ENCODE measurements at regions not wholly inside any gene's neighbourhood (a gene's known extent, or its start where the extent isn't known, plus 50 kb on each side); places are given as distances from the start of the nearest gene placed in this dataset.

DNA sequence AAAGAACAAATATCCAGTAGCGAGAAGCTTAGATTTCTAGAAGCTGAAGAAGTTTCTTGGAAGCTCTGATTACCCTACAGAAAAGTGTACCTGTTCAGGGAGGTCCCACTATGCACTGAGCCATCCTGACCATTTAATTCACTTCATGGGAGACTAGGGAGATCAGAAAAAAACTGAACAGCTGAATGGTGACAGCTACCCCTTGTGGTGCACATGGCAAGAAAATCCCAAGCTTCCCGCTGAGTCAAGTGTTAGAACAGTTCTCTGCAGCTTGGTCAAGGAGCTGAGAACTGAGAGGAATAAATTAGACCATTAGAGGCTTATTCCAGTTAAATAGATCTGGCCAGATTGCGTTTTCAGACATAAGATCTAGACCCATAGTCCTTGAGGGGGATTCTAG lies 197.2 kb upstream of the VEPH1 start:
- no peak for DNase-seq

GRCh38 chr3:157695586-157695985 lies 192.4 kb upstream of the VEPH1 start:
- no peak for DNase-seq

- no peak for DNase-seq
Observed at GRCh38 chr3:157695103-157695502, 191.9 kb upstream of the VEPH1 start.

DNA sequence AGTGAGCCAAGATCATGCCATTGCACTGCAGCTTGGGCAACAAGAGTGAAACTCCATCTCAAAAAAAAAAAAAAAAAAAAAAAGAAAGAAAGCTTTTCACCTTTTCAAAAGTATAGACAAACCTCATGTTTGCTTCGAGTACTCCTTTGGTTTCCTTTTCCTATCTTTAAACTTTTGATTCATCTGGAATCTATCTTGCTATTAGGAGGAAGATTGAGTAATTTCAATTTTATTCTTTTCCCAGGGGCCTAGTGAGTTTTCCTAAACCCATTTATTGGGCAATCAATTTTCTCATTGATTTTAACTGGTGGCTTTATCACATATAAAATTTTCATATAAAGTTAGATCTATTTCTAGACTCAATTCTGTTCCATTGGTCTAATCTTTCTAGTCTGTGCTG lies 190.5 kb upstream of the VEPH1 start:
- no peak for DNase-seq

GRCh38 chr3:157692468-157692867 lies 189.3 kb upstream of the VEPH1 start:
- DNase-seq = no peak

DNA sequence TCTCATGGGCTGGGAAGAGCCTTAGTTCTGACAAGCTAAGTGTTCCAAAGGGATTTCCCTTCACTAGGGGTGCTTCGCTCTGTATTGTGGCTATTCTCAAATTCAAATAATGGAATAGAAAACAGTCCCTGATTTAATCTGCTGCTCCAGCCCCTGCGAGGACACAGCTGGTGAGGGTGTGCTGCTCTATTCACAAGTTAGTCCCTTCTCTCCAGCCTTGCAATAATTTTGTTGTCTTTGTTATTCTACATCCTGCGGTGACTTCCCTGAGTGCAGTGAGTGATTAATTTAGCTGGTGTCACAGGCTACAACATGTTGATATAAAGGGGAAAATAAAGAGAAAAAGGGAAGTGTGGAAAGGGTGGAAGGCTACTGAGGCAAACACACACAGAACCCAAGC lies 180.5 kb upstream of the VEPH1 start:
- no peak for DNase-seq

DNA sequence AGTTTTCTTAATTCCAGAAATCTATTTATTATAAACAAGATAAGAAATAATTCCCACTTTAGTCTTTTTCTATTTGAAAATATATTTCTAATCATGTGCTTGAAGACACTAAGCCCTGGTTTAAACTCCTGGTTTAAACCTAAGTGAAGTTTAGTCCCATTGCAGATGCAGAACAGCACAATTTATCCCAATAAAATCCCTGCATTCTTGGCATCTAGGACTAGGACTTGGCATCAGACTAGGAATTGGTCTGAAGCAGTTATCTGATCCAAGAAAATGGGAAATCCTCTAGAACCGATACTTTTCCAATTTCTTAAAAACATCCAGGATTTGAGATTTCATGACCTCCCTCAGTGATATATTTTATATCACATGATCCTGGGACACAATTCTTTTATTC lies 168.8 kb upstream of the VEPH1 start:
- no peak for DNase-seq

DNA sequence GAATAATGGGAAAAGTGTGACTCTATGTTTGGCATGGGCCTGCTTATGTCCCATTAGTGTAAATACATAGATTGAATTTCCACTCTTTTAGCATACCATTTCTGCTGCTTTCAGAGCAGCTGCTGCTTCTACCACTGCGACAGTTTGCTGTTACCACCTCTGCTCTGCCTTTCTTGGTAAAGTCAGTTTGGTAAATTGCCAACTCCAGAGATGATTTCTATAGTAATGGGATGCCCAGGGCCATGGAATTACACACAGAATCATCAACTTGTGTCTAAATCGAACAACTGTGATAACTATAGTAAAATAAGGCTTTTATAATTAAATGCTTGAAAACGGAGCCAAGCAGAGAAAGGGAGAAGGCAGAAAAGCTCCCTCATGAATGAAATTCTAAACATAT lies 168.4 kb upstream of the VEPH1 start:
- no peak for DNase-seq

GRCh38 chr3:157669416-157669815 lies 166.2 kb upstream of the VEPH1 start:
- DNase-seq = no peak

- DNase-seq = no peak
Observed at GRCh38 chr3:157667493-157667892, 164.3 kb upstream of the VEPH1 start.

DNA sequence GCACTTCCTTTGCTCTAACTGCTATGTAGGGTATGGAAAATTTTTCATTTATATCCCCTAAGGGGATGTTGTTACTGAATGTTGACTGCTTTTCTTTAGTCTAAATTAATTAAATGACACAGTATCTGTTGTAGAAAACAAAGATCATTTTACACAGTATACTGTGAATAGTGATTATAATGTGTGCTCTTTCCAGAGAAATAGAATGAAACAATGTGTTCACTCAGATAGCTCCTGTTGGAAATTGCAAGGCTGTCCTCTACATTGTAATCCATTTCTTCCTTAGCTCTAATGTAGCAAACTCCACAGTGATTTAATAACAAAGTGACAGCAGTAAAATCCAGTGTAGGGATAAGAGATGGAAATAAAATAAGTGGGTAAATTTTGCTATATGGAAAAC lies 159.0 kb upstream of the VEPH1 start:
- no peak for DNase-seq

DNA sequence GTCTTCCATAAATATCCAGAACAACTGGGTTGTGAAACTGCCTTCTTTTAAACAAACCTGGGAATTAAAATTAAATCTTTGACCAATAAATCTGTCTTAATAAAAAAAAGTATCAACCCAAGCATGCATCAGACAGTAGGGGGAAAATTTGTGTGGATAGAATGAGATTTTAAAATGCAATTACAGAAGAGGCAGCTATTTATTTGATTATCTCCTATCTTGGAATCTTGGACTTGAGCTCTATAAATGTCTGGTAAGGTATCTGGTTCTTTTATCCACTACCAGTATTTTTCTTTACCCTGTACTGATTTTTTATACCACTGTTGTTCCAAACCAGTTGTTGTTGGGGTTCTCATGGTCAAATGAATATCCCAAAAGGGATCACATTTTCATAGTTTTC lies 157.6 kb upstream of the VEPH1 start:
- no peak for DNase-seq

GRCh38 chr3:157652366-157652765 lies 149.2 kb upstream of the VEPH1 start:
- DNase-seq = no peak

DNA sequence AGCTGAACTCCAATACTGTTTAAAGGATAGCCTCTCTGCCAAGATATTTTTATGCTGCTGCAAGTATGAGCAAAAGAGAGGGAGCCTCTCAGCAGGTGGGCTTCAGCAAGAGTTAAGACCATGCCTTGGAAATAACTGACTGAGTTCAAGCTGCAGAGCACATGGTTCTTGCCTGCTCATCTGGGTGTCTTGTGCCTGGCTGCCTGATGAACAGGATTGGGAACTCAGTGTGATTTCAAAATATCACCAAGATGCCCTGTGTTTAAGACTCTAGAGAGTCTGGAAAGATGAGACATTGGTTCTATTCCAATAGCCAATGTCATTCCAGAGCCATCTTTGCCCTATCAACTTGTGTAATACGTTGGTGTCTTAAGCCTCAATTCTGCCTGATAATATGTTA lies 147.5 kb upstream of the VEPH1 start:
- no peak for DNase-seq

DNA sequence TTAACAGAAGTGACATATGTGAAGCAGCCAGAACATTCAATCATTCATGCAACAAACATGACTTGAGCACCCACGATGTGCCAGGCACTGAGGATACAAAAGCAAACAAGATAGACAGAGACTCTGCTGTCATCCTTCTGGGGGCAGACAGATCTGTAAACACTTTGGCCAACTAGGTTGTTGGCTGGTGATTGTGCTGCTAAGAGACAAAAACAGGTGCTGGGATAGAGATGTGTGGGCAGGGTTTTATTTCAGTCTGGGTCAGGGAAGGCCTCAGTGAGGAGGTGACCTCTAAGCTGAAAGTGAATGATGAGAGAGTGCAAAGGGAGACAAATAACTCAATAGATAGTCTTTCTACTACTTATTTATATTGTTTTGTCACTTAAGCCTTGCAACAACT lies 147.0 kb upstream of the VEPH1 start:
- no peak for DNase-seq

- DNase-seq = no peak
Observed at GRCh38 chr3:157649511-157649910, 146.3 kb upstream of the VEPH1 start.

- DNase-seq = no peak
Observed at GRCh38 chr3:157647820-157648219, 144.6 kb upstream of the VEPH1 start.

DNA sequence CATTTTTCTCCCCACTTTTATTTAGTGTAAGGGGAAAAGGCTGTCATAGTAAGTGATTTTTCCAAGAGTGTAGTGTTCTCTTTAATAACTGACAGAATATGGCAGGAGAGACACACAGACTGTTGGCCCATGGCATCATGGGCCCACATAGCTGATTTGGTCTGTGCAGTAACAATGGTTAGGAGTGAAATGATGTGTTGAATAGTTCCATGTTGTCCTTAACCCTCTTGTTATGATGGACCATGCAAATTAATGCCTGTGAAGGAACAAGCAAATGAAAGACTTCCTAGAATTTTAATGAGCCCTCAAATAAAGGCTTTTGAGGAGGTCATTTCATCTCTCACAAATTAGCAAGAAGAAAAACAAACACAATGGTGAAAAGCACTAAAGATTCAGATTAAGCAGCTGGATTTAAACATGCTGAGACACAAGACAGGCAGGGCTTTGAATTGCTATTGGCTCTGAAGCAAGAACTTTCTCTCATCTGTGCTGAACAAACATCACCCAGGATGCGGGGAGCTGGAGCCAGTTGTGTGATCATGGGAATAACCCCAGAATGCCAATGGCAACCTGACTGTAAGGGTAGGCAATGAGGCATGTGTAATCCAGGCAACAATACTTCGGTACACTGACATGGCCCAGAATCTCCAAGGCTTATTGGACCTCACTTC lies 136.7 kb upstream of the VEPH1 start:
- no peak for DNase-seq

GRCh38 chr3:157637866-157638265 lies 134.7 kb upstream of the VEPH1 start:
- no peak for DNase-seq

GRCh38 chr3:157633241-157633640 lies 130.0 kb upstream of the VEPH1 start:
- no peak for DNase-seq

DNA sequence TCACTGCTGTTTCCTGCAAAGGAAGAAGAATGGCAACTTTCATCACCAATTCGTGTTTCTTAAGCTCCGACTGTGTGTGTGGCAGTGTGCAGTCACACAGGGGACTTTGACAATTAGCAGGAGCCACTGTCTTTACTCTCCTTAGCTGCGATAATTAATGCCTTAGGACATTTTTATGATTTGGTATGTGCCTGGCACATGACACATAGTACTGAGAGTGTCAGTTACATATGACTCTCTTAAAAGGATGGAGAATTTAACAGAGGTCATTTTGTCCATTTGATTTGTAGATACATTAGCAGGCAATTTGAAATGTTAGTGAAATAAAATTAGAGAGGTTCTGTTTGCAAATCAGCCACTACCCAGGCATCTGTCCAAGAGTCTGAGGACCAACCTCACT lies 128.9 kb upstream of the VEPH1 start:
- DNase-seq = no peak

GRCh38 chr3:157631478-157631877 lies 128.3 kb upstream of the VEPH1 start:
- no peak for DNase-seq

DNA sequence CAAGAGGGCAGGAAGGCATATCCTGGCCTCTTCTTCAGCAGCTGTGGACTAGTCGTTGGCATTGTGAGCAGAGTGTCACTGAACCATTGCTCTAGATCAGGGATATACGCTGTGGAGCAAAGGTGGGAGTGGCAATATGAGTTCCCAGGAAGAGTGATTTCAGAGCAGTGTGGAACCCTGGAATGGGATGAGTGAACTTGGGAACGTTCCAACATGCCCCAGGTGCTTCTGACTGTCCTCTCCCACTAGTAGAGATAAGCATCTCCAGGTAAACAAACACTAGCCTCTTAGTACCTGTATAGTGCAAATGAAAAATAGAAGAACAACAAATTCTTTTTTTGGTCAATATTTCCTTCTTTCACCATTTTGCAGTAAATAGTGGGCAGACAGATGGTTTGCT lies 123.6 kb upstream of the VEPH1 start:
- DNase-seq = no peak

DNA sequence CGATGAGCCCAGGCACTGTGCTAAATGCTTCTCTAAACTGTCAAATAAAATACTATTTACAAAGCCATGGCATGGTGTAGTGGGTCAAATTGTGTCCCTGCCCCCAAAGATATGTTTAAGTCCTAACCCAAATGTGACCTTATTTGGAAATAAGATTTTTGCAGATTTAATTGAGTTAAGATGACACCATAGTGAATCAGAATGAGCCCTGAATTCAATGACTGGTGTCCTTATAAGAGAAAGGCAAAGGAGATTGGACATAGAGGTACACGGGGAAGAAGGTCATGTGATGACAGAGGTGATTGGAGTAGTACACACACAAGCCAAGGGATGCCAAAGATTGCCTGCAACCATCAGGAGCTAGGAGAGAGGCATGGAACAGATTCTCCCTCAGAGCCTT lies 121.6 kb upstream of the VEPH1 start:
- no peak for DNase-seq

DNA sequence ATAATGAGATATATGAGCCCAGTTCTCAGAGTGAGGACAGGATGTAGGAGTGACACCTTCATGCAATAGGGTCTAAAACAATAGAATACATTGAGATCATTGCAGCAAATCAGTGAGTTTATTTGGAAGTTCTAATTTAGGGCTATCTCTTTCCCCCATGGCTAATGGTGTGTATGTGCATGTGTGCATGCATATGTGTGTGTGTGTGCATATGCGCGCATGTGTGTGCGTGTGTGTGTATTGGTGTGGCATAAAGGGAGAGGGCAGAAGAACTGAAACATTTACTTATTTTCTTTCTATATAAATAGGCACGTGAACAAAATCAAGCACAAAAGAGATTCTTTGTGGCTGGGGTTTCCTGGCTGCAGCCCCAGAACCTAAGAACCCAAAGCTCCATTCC lies 115.7 kb upstream of the VEPH1 start:
- DNase-seq = no peak

All from activated naive CD4-positive, alpha-beta T cell treated with anti-CD3 and anti-CD28 coated beads, Interleukin-2, amount 50 U/mL, for 16 hours (primary cell).